ENCODE measurements at regions not wholly inside any gene's neighbourhood (a gene's known extent, or its start where the extent isn't known, plus 50 kb on each side); places are given as distances from the start of the nearest gene placed in this dataset.
"Not testable (repeated sequence)": the region's sequence is repeated elsewhere in the genome, so short reads cannot be mapped to it uniquely, and the experiment has no call there.

DNA sequence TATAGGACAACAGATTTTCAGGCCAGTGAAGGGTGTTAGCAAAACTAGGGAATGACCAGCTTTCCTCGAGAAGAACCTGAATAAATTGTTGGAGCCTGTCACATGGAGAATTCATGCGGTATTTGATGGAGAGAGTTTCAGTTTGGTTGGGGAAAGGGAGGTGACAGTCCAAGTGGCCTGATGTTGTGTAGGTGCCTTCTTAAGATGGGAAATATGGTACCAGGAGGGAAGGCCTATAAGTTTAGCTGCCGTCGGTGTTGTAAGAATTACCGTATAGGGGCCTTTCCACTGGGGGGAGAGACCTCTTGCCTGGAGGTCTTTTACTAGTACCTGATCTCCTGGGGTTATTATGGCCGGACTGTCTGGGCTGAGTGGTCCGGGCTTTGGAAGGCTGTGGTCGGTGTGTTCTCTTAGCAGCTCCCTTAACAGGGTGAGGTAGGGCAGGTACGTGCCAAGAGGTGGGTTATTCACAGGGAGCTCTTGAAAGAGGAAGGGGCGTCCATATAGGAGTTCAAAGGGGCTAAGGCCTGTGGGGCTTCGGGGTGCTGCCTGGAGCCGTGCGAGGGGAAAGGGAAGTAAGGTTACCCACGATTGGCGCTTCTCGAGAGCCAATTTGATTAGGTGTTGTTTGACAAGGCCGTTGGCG, 641.1 kb upstream of the DPP6 start:
- DNase-seq, result not testable (repeated sequence)

DNA sequence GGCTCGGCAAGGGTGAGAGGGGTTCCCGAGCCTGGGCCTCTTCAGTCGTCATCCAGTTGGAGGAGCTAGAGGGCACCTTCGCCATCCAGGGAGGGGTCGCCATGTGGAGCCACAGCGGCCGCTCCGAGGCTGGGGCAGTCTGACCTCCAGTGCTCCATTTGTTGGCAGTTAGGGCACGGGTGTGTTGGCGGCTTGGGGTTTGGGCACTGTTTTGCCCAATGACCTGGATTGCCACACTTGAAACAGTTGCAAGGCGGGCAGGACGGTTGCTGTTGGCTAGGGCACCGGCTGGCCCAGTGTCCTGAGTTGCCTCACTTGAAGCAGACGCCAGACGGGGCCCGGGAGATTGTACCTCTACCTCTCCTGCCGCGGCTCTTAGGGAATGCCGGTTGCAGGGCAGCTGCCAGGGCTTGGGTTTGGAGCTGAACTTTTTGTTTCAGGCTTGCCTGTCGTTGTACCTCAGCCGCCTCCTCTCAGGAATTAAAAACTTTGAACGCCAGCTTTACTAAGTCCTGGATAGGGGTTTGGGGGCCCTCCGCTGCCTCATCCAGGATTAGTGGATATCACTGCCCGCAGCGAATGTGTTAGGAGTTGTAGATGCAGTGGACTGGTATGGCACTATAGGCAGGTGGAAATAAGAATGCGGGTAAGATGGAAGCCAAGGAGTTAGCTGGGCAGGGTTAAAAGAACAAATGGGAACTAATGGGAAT, 639.9 kb upstream of the DPP6 start:
- not testable (repeated sequence) for DNase-seq

DNA sequence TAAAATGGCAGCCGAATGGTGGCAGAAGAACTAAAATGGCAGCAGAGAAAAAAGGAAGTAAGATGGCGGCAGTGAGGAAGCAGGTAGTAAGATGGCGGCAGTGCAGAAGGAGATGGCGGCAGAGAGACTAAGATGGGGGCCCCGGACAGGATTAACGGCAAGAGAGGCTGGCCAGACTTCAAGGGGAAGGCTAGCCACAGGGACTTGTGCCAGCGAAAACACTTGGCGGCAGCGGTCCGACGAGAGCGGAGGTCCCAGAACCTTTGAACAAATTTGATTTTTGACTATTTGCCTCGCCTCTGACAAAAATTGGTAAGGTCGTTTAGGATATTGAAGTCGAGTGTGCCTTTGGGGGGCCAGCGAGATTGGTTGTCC, 639.4 kb upstream of the DPP6 start:
- DNase-seq, result not testable (repeated sequence)

DNA sequence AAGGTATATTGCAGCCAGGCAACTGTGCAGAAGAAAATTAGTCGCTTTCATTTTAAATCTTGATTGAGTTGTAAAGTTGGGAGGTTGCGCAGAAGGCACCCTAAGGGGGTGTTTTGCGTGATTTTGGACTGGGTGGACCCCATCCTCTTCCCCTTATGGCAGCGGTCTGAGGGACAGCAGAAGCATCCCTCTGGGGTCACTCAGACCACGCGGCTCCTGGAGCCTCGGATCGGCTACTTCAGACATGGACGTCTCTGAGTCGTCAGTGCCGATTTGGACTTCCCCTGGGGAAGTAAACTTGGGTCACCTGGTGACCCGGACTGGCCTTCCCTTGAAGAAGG, 639.0 kb upstream of the DPP6 start:
- no peak for DNase-seq

DNA sequence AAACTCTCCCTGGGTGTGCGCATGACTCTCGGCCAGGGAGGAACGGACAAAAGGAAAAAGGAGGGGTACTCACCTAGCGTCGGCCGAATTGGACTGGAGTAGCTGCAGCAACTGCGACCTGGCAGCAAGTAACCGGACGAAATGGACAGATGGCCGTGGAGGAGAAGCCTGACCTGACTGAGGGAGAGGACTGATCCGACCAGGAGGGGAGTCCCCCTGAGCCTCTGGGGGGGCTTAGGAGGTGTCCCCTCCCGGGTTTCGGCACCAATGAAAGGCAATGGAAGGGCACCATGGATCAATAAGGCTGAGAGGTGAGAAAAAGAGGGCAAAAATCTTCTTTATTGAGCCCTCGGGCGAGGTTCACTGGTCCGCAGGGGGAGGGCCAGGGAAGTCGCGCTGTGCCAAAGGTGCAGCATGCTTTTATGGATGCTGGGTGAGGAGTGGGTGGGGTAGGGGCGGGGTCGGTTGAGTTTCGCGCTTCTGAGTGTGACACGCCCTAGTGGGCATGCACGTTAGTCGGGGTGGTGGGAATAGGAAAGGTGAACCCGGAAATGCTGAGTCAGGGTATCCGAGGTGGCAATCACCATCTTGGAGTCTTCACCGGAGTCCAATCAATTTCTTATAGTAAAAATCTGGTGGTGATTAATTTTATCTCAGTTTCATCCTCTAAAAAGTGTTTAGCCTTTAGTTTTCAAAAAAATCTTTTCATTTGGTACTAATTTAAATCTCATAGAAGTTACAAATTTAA, 638.5 kb upstream of the DPP6 start:
- DNase-seq, result no peak

DNA sequence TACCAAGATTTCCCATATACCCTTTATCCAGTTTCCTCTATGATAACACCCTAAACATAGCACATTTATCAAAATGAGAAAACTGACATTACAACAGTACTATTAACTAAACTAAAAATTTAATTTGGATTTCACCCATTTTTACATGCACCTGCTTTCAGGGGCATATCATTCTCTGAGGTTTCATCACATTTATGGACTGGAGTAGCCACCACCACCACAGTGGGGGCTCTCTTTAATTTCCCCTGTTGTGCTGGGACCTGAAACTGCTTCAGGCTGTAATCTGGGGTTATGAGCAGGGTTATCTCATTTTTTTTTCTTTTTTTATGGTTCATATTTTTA, 637.9 kb upstream of the DPP6 start:
- no peak for DNase-seq

DNA sequence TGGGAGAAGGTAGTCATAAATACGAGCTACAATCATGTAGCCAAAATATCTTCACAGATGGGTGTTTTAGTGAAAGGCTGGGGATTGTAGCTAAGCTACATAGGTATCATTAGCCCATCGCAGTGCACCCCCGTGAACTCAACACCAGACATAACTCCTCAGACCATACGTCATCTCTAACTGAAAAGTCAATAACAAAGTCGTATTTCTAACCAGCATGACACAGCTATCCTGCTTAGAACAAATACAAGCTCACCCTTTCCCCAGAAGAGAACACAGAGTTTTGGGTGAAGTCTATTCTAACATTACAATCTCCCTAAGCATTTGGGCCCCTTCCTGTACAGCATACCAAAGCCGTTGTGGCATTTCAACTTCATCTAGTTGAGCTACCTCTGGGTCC, 636.6 kb upstream of the DPP6 start:
- DNase-seq, result no peak

DNA sequence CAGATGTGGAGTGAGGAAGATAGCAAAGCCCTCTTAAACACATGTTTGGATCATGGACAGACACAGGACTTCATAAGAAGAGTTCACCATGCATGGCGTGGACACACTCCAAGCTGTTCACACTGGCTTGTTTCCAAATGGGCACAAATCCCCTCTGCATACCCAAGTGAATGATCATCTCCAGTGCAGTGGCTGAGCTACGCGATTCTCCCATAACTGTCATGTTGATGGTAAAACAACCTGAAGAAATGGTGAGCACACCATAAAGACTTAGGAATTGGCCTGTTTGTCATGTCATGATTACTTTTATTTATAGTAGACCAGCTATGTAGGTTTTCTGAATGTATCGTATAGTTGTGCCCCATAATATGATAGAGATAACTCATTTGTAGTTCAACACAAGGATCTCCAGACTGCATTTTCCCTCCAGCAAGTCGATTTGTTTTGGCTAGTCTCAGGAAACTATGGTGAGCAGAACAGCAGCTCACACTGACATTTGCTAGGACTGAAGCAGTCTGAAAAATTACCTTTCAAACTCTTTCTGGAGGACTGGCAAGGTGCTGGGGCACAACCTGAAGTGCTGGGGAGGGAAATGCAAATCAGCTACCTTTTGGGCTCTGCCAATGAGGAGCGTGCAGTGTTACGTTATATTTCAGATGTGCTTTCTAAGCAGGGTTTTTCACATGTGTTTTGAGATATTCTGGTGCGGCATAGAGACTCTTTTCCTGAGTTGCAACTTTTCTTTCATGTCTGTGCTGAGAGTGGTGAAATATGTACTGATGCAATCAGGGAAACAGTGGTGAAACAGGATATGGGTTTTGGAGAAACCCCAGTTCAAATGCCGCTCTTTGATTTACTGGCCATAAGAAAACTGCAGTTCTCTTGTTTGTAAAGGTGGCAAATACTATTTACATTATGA, 629.6 kb upstream of the DPP6 start:
- DNase-seq, result no peak

DNA sequence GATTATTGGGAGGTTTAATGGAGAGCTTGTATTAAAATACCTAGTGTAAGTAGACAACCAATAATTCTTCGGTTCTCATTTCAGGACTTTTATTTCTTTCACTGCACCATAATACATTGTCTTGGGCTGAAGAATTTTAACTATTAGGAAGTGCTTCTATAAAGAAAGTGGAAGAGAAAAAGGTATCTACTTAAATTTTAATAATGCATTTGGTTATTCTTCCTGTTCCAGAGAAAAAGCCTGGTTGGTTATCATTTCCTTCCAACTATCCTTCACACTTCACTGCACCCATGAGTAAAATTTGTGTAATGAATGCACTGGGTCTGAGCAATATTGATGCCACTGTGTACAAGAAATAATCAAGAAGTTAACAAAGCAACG, 629.0 kb upstream of the DPP6 start:
- no peak for DNase-seq

DNA sequence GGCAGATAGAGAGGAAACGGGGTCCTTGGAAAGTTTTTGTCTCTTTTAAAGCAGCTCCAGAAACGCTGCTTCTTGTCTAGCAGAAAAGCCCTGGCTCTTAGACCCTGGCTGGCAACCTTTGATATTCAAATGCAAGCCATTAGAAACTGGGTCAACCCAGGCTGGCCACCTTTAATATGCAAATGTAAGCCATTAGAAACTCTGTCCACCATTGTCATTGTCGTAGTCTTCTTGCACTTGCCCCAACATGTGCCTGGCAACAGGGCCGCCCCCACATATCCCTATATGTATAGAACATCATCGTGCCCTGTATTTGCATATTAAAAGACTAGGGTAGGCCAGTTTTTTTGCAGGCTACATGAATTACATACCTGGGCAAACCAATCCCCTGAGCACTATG, 621.3 kb upstream of the DPP6 start:
- no peak for DNase-seq

DNA sequence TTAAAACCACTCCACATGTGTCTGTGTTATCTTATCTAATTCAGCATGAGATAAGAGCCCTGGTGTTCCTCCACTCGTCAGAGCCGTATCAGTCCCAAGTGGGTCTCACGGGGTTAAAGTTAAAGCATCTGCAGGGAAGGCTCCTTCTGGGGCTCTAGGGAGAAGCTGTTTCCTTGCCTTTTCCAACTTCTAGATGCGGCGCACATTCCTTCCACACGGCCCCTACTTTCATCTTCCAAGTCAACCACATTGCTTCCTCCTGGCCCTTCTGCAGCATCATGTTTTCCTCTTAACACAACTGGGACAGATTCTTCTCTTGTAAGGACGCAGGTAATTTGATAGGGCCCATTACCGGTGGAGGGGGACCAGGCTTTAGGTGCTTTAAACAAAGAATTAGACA, 620.1 kb upstream of the DPP6 start:
- no peak for DNase-seq

DNA sequence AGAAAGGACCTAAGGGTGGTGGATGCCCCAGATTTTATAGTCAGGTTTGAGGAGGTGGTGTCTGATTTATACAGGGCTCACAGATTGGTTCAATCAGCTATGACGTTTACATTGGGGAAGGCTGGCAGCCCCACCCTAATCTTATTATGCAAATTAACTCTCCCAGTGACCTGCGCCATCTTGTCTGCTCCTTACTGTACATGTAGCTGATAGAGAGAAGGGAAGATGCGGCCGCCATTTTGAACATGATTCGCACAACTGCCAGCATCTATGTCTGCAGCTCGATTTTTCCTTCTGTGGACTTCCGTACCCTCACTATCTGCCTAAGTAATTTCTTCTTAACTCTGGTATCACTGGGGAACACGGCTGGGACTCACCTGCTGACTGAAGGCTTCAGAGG, 619.0 kb upstream of the DPP6 start:
- no peak for DNase-seq

DNA sequence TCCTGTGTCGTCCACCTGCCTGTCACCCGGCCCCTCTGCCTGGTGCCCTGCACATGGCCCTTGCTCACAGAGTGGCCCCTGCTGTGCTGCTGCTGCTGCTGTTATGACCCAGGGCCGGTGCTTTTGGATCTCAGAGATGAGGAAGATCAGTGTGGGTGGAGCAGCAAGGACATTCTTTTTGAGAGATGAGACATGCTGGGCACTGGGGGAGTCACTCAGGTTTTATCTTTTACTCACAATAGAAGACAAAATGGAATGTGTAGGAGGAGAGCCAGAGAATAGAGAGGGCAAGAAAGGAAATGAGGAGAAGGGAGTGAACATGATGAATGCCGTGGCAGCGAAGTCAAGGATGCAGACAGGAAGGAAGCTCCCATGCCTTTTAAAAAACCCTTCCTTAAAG, 611.5 kb upstream of the DPP6 start:
- DNase-seq, result no peak

DNA sequence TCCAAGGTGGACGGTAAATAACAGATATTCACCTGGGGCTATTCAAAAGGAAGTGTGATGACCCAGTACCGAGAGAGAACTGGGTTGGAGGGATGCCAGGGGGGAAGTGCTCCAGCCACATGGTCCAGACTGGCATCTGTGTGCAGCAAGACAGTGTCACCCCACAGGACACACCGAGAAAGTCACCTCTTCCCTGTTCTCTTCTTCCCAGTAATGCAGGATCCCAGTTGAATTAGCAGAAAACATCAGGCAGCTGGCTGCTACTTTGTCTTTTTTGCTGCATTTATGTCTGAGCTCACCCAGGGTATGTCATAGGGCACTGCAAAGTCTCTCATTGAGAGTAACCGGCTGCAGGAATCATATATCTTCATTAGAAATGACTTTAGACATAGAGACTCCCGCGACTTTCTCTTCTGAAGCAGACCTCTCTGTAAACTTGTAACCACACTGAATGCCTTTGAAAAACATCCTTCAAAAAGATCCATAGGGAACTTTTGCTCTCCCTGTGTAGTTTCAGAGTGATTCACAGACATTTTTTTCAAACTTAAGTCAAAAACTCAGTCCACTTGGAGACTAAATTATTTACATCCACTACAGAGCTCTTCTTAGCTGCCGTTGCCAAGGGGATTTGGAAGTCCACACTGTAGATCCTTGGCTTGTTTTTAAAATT, 609.0 kb upstream of the DPP6 start:
- DNase-seq, result no peak

DNA sequence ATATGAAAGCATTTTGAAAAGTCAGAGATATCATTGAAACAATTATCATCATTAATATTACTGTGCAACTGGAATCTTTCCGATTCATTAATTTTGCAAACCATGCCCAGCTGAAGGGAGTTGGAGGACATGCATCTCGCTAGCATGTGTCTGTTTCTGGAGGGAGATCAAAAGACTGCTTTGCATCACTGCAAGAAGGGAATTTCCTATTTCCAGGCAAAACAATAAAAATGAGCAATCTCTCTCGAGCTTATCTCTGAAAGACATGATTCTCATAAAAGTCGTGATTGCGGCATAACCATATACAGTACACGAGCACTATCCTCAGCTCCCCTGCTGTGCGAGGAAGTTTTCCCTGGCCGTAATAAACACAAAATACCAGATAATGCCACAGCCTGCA, 607.6 kb upstream of the DPP6 start:
- no peak for DNase-seq

DNA sequence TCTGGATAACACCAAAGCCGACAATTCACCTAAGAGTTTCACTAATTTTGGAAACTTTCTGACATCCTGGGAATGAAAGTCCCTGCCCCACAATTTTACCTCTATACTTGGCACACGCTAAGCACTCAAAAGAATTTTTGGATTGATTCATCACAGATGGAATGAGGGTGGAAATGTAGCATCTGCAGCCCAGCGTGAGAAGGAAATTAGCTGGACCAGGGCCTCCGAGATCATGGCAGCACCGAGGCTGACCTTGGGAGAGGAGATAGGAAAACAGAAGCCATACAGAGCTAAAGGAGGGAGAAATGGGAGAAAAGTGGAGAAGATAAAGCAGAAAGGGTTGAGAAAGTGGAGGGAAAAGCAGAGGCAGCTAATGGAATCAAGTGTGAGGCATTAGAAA, 606.6 kb upstream of the DPP6 start:
- DNase-seq, result no peak

DNA sequence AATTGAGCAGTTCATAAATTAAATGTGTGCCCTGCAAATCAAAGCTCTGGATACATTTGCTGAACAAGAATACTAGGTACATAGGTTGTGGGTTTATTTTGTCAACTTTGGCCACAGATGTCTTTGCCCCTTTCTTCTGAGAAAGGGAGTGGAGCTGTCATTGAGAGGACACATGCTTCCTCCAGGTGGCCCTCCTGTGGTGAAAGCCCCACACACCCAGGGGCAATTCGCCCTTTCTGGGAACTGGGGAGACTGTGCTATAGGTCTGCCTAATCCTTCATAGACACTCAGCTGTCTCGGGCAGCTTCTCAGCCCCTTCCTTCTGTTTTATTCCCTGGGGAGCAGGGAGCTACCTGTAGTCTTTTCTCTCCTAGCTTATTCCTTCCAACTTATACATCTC, 605.7 kb upstream of the DPP6 start:
- no peak for DNase-seq

DNA sequence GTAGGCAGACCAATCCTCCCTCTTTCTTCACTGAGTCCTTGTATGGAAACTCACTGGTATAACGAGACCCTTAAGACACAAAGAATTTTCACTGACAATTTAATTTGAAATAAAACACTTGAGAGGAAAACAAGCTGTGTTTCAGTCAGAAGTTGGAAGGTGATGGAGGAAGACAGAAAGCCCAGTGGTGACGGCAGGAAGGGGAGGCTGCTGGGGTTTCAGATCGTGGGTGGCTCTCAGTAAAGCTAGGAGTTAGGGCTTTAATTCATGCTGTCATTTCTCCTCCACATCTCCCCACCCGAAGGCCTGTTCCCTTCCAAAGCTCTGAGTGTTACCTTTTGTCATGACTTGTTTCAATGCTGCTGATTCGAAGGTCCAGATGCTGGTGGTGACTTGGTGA, 605.2 kb upstream of the DPP6 start:
- no peak for DNase-seq

DNA sequence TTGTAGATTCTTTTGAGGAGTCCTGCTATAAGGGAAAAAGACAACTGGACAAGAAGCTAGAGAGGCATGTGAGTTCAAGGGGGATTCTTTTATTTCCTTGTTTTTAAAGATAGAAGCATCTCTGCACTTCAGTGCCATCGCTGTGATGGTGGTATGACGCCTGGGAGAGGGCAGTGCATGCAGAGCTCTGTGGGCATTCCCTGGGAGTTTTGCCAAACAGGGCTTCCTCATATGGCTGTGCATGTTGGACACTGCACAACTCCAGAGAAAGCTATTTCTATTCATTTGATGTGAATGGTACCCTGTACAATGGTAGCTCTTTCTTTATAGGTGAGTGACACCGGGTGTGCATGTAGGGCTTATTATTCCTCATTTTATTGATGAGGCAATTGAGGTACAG, 599.5 kb upstream of the DPP6 start:
- DNase-seq, result no peak

DNA sequence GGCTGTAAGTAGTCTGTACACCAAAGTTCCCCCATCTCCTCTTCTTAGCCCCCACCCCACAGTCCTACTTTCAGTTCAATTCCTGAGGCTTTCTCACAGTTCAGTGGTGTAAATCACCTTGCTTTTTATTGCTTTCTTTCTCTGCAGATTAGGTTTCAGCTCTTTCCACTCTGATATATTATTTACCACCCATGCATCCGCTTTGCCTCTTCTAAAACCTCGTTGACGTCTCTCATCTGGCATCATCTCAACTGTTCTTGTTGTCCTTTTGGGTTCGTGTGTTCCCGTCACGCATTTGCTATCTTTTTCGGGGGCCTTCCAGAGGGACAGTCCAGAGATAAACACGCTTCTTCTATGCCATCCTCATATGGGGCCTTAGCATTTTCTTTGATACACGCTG, 597.9 kb upstream of the DPP6 start:
- no peak for DNase-seq

DNA sequence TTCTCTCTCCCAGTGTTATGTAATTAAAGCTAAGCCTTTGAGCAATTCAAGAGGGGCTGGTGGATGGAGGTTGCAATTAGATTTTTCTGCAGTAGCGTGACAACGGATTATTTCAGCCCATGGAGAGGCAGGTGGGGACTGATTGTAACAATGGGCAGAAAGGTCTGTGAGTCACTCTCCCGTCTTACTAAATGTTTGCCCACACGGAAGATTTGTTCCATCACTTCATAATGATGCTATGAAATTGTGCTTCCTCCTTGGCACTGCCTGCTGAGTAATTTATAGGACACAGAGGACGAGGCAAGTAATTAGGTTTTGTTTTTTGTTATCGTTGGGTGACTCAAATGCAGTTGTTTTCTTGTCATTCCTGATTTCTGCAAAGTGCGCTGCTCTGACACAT, 594.5 kb upstream of the DPP6 start:
- peak; percentile 93 for DNase-seq

DNA sequence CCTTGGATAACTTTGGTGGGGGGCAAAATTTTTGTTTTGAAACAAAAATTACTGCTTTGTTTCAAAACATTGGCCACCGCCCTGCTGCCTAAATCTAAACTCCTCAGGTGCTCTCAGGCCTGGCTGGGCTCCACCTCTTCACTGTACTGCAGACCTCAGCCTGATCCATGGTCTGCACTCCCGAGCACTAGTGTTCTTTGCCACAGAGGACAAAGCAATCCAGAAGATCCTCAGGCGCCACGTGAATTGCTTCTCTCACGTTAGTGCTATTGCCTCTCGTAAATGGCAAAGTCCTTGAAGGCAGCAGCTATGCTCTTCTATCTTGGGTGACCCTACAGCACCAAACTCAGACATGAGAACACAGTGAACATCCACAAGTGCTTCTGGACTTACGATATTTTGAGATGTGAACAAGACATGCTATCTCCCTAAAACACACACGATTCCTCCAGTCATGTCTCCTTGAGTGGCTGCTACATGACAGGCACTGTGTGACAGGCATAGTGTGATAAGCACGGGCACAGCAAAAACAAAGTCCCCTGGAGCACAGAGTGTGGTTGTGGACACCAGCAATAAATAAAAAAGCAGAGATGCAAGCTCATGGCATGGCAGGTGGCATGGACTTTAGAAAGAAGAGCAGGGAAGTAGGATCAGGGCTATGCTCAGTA, 582.1 kb upstream of the DPP6 start:
- DNase-seq, result no peak

DNA sequence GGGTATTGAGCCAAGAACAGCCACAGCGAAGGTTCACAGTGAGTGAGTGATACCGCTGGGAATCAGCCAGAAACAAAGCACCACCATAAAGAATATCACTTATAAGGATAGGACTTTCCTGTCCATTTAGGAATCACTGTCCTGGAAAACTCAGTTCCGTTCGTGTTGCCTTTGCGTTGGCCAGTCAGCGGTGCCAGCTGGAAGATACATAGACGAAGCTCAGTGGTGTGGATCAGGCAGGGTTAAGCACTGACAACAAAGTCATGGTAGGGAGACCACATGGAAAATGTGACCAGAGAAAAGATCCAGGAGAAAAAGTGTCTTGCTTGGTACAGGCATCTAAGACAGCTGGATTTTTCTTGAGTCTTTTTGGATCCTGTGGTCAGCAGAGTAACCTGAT, 579.7 kb upstream of the DPP6 start:
- no peak for DNase-seq
